ENCODE measurements at regions not wholly inside any gene's neighbourhood (a gene's known extent, or its start where the extent isn't known, plus 50 kb on each side); places are given as distances from the start of the nearest gene placed in this dataset.
A peak's percentile ranks its signal among the peaks of the same experiment; 100 is the strongest.

- no peak for DNase-seq
Measured at GRCh38 chr18:65103864-65104263, 646.9 kb upstream of the CDH7 start.

GRCh38 chr18:65093346-65093745 is 657.5 kb upstream of the CDH7 start:
- DNase-seq, result no peak

GRCh38 chr18:65091744-65092329 is 659.0 kb upstream of the CDH7 start:
- peak; percentile 7 for DNase-seq

GRCh38 chr18:65082907-65083306 is 667.9 kb upstream of the CDH7 start:
- DNase-seq, result no peak

GRCh38 chr18:65081786-65082185 is 669.0 kb upstream of the CDH7 start:
- DNase-seq, result no peak

- no peak for DNase-seq
Measured at GRCh38 chr18:65073060-65073550, 677.7 kb upstream of the CDH7 start.

GRCh38 chr18:65057439-65058083 is 693.3 kb upstream of the CDH7 start:
- no peak for DNase-seq

GRCh38 chr18:65056575-65056974 is 694.2 kb upstream of the CDH7 start:
- DNase-seq, result no peak

- no peak for DNase-seq
Measured at GRCh38 chr18:65049586-65049985, 701.2 kb upstream of the CDH7 start.

GRCh38 chr18:65039578-65039977 is 711.2 kb upstream of the CDH7 start:
- DNase-seq, result no peak

- DNase-seq, result no peak
Measured at GRCh38 chr18:65035701-65036100, 715.1 kb upstream of the CDH7 start.

GRCh38 chr18:65025756-65026155 is 725.1 kb upstream of the CDH7 start:
- DNase-seq, result no peak

GRCh38 chr18:65021021-65021420 is 729.8 kb upstream of the CDH7 start:
- DNase-seq, result no peak

- DNase-seq, result no peak
Measured at GRCh38 chr18:65018184-65018583, 732.6 kb upstream of the CDH7 start.

GRCh38 chr18:65017372-65017760 is 733.4 kb upstream of the CDH7 start:
- no peak for DNase-seq

GRCh38 chr18:65016631-65017371 is 734.0 kb upstream of the CDH7 start:
- DNase-seq, result no peak

GRCh38 chr18:64994370-64994769 is 756.4 kb upstream of the CDH7 start:
- no peak for DNase-seq

- DNase-seq, result no peak
Measured at GRCh38 chr18:64993695-64994094, 757.1 kb upstream of the CDH7 start.

- no peak for DNase-seq
Measured at GRCh38 chr18:64992654-64993053, 758.2 kb upstream of the CDH7 start.

- no peak for DNase-seq
Measured at GRCh38 chr18:64991102-64991501, 759.7 kb upstream of the CDH7 start.

- no peak for DNase-seq
Measured at GRCh38 chr18:64986906-64987495, 763.8 kb upstream of the CDH7 start.

GRCh38 chr18:64983497-64984238 is 767.1 kb upstream of the CDH7 start:
- DNase-seq, result no peak

- no peak for DNase-seq
Measured at GRCh38 chr18:64982414-64983055, 768.3 kb upstream of the CDH7 start.
